Testis (tissue), 2 donors: ENCODE measurements at regions not wholly inside any gene's neighbourhood (a gene's known extent, or its start where the extent isn't known, plus 50 kb on each side); places are given as distances from the start of the nearest gene placed in this dataset.

ENCODE experiments used
- CTCF ChIP-seq, 3 experiments: fragments of 450-650 bp in 2 of 3; fragments of 200-600 bp in 1 of 3; sonication (generic) in 1 of 3; IDR thresholded peaks; one replicate each; pipeline ENCODE4 v1.5.1; 2016 to 2019; ENCODE audit warnings: antibody characterized with exemption in 3 of 3, mild to moderate bottlenecking in 2 of 3, moderate library complexity in 1 of 3
- POLR2A ChIP-seq: fragments of 450-650 bp; IDR thresholded peaks from one replicate; pipeline ENCODE4 v1.6.1; 2017; ENCODE audit warnings: antibody characterized with exemption, mild to moderate bottlenecking, moderate library complexity

GRCh38 chr4:23091711-23092110, 399.0 kb downstream of the GBA3 start:
- no peak for TF ChIP-seq CTCF (IDR thresholded peaks at IDR 0.05)
- no peak for TF ChIP-seq POLR2A
